HEK293 (cell line): ENCODE measurements at regions not wholly inside any gene's neighbourhood (a gene's known extent, or its start where the extent isn't known, plus 50 kb on each side); places are given as distances from the start of the nearest gene placed in this dataset.

ENCODE experiments used
- CTCF ChIA-PET: fragments of 350-600 bp; formaldehyde crosslinking; extraction: SDS; loops from one replicate; lab custom pipeline; 2021; ENCODE audit warnings: antibody characterized with exemption; lab: Yijun Ruan, JAX
- POLR2A ChIA-PET: fragments of 300-600 bp; formaldehyde crosslinking; extraction: SDS; loops from one replicate; lab custom pipeline; 2020; ENCODE audit warnings: antibody characterized with exemption, inconsistent platforms; lab: Yijun Ruan, JAX
- H3K27ac ChIP-seq: fragments of 200-500 bp; sonication (Bioruptor generic); 2 replicates; pipeline ENCODE4 v1.5.1; 2014; ENCODE audit warnings: low read depth, low read length, control low read depth, inconsistent platforms; ENCODE audit errors: extremely low read depth
- H3K36me3 ChIP-seq, 2 experiments: fragments of 200-500 bp in 1 of 2; sonication (Bioruptor generic) in 1 of 2; 1 replicate in 1 of 2; 2 replicates in 1 of 2; pipeline ENCODE4 v1.5.1; 2014 to 2017; ENCODE audit warnings: inconsistent platforms in 2 of 2, low read length in 2 of 2; ENCODE audit not compliant: control insufficient read depth in 2 of 2, insufficient read depth in 1 of 2
- H3K4me1 ChIP-seq: fragments of 200-500 bp; sonication (Bioruptor generic); 2 replicates; pipeline ENCODE4 v1.5.1; 2014; ENCODE audit warnings: mild to moderate bottlenecking, low read length, inconsistent platforms; ENCODE audit not compliant: control insufficient read depth, insufficient read depth
- H3K4me3 ChIP-seq: 2 replicates; pipeline ENCODE4 v1.5.1; 2011; ENCODE audit warnings: low read depth, mild to moderate bottlenecking, control low read depth, low read length, moderate library complexity
- H3K9me3 ChIP-seq: fragments of 200-500 bp; sonication (Bioruptor generic); 2 replicates; pipeline ENCODE4 v1.5.1; 2014; ENCODE audit warnings: low read depth, low read length, inconsistent platforms; ENCODE audit not compliant: control insufficient read depth, insufficient read depth
- INSM2 ChIP-seq: fragments of 450-650 bp; formaldehyde crosslinking; IDR thresholded peaks from 2 replicates; pipeline ENCODE4 v1.5.1; 2016; ENCODE audit warnings: missing biosample characterization, missing genetic modification characterization
- PBX3 ChIP-seq: sonication (generic); formaldehyde crosslinking; IDR thresholded peaks from 2 replicates; pipeline ENCODE4 v1.8.1; 2022; ENCODE audit warnings: mild to moderate bottlenecking, moderate library complexity, missing genetic modification reagents
- PRDM4 ChIP-seq: fragments of 450-650 bp; formaldehyde crosslinking; IDR thresholded peaks from 2 replicates; pipeline ENCODE4 v1.5.1; 2017; ENCODE audit warnings: missing biosample characterization, missing genetic modification characterization
- SP2 ChIP-seq: fragments of 450-650 bp; formaldehyde crosslinking; IDR thresholded peaks from 2 replicates; pipeline ENCODE4 v1.5.1; 2016; ENCODE audit warnings: missing biosample characterization, missing genetic modification characterization
- ZBTB6 ChIP-seq: fragments of 450-650 bp; formaldehyde crosslinking; IDR thresholded peaks from 2 replicates; pipeline ENCODE4 v1.5.1; 2017; ENCODE audit warnings: missing biosample characterization, missing genetic modification characterization
- ZBTB8A ChIP-seq: fragments of 450-650 bp; formaldehyde crosslinking; IDR thresholded peaks from 2 replicates; pipeline ENCODE4 v1.5.1; 2016; ENCODE audit warnings: missing biosample characterization, missing genetic modification characterization
- ZFP37 ChIP-seq: fragments of 450-650 bp; formaldehyde crosslinking; IDR thresholded peaks from 2 replicates; pipeline ENCODE4 v1.5.1; 2016; ENCODE audit warnings: missing biosample characterization, missing genetic modification characterization
- ZIC2 ChIP-seq: fragments of 450-650 bp; formaldehyde crosslinking; IDR thresholded peaks from 2 replicates; pipeline ENCODE4 v1.5.1; 2016; ENCODE audit warnings: missing biosample characterization, missing genetic modification characterization
- ZNF112 ChIP-seq: fragments of 450-650 bp; formaldehyde crosslinking; IDR thresholded peaks from 2 replicates; pipeline ENCODE4 v1.5.0; 2017; ENCODE audit warnings: missing biosample characterization, missing genetic modification characterization
- ZNF148 ChIP-seq: fragments of 450-650 bp; formaldehyde crosslinking; IDR thresholded peaks from 2 replicates; pipeline ENCODE4 v1.5.0; 2017; ENCODE audit warnings: missing biosample characterization, missing genetic modification characterization, borderline replicate concordance
- ZNF16 ChIP-seq: fragments of 450-650 bp; formaldehyde crosslinking; IDR thresholded peaks from 2 replicates; pipeline ENCODE4 v1.5.1; 2016; ENCODE audit warnings: low read depth, missing biosample characterization, missing genetic modification characterization
- ZNF2 ChIP-seq: fragments of 450-650 bp; formaldehyde crosslinking; IDR thresholded peaks from 2 replicates; pipeline ENCODE4 v1.5.1; 2016; ENCODE audit warnings: missing biosample characterization, missing genetic modification characterization
- ZNF335 ChIP-seq: fragments of 450-650 bp; formaldehyde crosslinking; conservative IDR thresholded peaks from 2 replicates; pipeline ENCODE4 v1.5.1; 2016; ENCODE audit warnings: missing biosample characterization, missing genetic modification characterization
- ZNF362 ChIP-seq: fragments of 450-650 bp; formaldehyde crosslinking; IDR thresholded peaks from 2 replicates; pipeline ENCODE4 v1.5.1; 2016; ENCODE audit warnings: missing biosample characterization, missing genetic modification characterization
- ZNF426 ChIP-seq: fragments of 450-650 bp; formaldehyde crosslinking; IDR thresholded peaks from 2 replicates; pipeline ENCODE4 v1.5.1; 2017; ENCODE audit warnings: missing biosample characterization, missing genetic modification characterization, mild to moderate bottlenecking, inconsistent platforms, moderate library complexity
- ZNF513 ChIP-seq: fragments of 450-650 bp; IDR thresholded peaks from 2 replicates; pipeline ENCODE4 v1.5.1; 2018; ENCODE audit warnings: missing biosample characterization, missing genetic modification characterization
- ZNF529 ChIP-seq: fragments of 450-650 bp; formaldehyde crosslinking; IDR thresholded peaks from 2 replicates; pipeline ENCODE4 v1.5.1; 2017; ENCODE audit warnings: missing genetic modification characterization, missing biosample characterization; ENCODE audit not compliant: insufficient replicate concordance
- ZNF596 ChIP-seq: fragments of 450-650 bp; IDR thresholded peaks from 2 replicates; pipeline ENCODE4 v1.5.0; 2018; ENCODE audit warnings: missing biosample characterization, mild to moderate bottlenecking, missing genetic modification characterization, moderate library complexity
- ZNF645 ChIP-seq: fragments of 450-650 bp; formaldehyde crosslinking; IDR thresholded peaks from 2 replicates; pipeline ENCODE4; 2016; ENCODE audit warnings: missing biosample characterization, missing genetic modification characterization

GRCh38 chr16:80123189-80123588 is 417.6 kb upstream of the DYNLRB2 start:
- no peaks in the 10 kb centered on the region for H3K36me3 ChIP-seq
- H3K9me3 ChIP-seq = no peaks in the 10 kb centered on the region
- no peak overlapping the region for H3K4me3 ChIP-seq
- H3K27ac ChIP-seq = no peak overlapping the region
- ChIA-PET POLR2A (no interaction called here), CTCF (interaction anchor here (0.6 kb wide), 1 partner anchor 40 kb away, joined by 3 read pairs; no protein-coding TSS in a partner anchor)
- H3K4me1 ChIP-seq = no peaks in the 10 kb centered on the region
- TF ChIP-seq SP2 (tag by site-specific recombination) = no peak

- POLR2A ChIA-PET = no interaction called here
- Histone ChIP-seq H3K4me3 (no peak overlapping the region), H3K9me3 (no peaks in the 10 kb centered on the region), H3K36me3 (no peaks in the 10 kb centered on the region), H3K27ac (no peak overlapping the region), H3K4me1 (no peaks in the 10 kb centered on the region)
- TF ChIP-seq ZNF362 (tag by site-specific recombination) (no peak), ZNF513 (no peak), PBX3 (CRISPR knock-in tag) (no peak), ZNF645 (tag by site-specific recombination) (no peak), INSM2 (tag by site-specific recombination) (no peak), ZFP37 (no peak), PRDM4 (tag by site-specific recombination) (no peak), ZNF16 (tag by site-specific recombination) (no peak), ZNF112 (tag by site-specific recombination) (no peak), ZNF426 (tag by site-specific recombination) (no peak), ZNF335 (tag by site-specific recombination) (no peak)
- CTCF ChIA-PET = no interaction called here
Measured at GRCh38 chr16:80122115-80122514, 418.7 kb upstream of the DYNLRB2 start.

- Histone ChIP-seq H3K27ac (no peak overlapping the region), H3K4me1 (no peaks in the 10 kb centered on the region), H3K36me3 (no peaks in the 10 kb centered on the region), H3K4me3 (no peak overlapping the region), H3K9me3 (no peaks in the 10 kb centered on the region)
- ChIA-PET POLR2A (no interaction called here), CTCF (no interaction called here)
- TF ChIP-seq ZBTB6 = no peak
- no peak for TF ChIP-seq ZIC2 (tag by site-specific recombination)
- no peak for TF ChIP-seq ZNF529 (tag by site-specific recombination)
- no peak for TF ChIP-seq ZNF148 (tag by site-specific recombination)
- TF ChIP-seq ZNF596 (tag by site-specific recombination) = no peak
- TF ChIP-seq ZNF2 (tag by site-specific recombination) = no peak
- no peak for TF ChIP-seq ZBTB8A (tag by site-specific recombination)
Measured at GRCh38 chr16:80121522-80121909, 419.3 kb upstream of the DYNLRB2 start.
